HepG2 (cell line): ENCODE measurements at regions not wholly inside any gene's neighbourhood (a gene's known extent, or its start where the extent isn't known, plus 50 kb on each side); places are given as distances from the start of the nearest gene placed in this dataset.

Source experiments
- ATAC-seq: fragments of 200-7000 bp; cut with Tn5 transposase; 3 replicates; pipeline ENCODE4 v1.9.1; 2020; ENCODE audit warnings: mild to moderate bottlenecking, moderate library complexity
- BruUV-seq: library from RNA; stranded (reverse); fragments of 400-500 nt; replicated peaks from 2 replicates; lab custom pipeline; 2021; lab: Mats Ljungman, UMichigan
- CTCF ChIA-PET: fragments of 300-600 bp; formaldehyde crosslinking; extraction: SDS; loops from one replicate; lab custom pipeline; 2021; ENCODE audit warnings: low total read pairs, inconsistent platforms, low intra/inter-chr PET ratio; lab: Yijun Ruan, JAX
- POLR2A ChIA-PET: fragments of 350-600 bp; sonication (Branson Sonifier 250); formaldehyde crosslinking; loops from one replicate; lab custom pipeline; 2020; ENCODE audit warnings: antibody characterized with exemption, inconsistent platforms; lab: Yijun Ruan, JAX
- DNase-seq: peaks from one replicate; pipeline ENCODE4 v3.0.0-alpha.2; 2015; ENCODE audit warnings: low spot score
- FAIRE-seq: peaks from 3 replicates; lab custom pipeline; 2011; peaks lifted over from hg19 to GRCh38; lab: Jason Lieb, UNC
- H2AFZ ChIP-seq: one replicate; pipeline ENCODE4 v1.6.1; 2011; ENCODE audit warnings: low read length, inconsistent platforms
- H3K27ac ChIP-seq: fragments of 300-600 bp; 3 replicates; pipeline ENCODE4 v1.8.0; 2011; ENCODE audit warnings: mixed run types, mild to moderate bottlenecking, mixed read lengths, low read length, inconsistent platforms; ENCODE audit not compliant: insufficient read depth; ENCODE audit errors: extremely low read length
- H3K27me3 ChIP-seq, 2 experiments: fragments of 200-600 bp in 1 of 2; 2 replicates in 1 of 2; 3 replicates in 1 of 2; pipeline versions ENCODE4 v1.6.0 to v1.8.0; 2011; ENCODE audit warnings: low read length in 2 of 2, mild to moderate bottlenecking in 2 of 2, moderate library complexity in 2 of 2, inconsistent platforms in 1 of 2; ENCODE audit not compliant: insufficient read depth in 2 of 2, control insufficient read depth in 1 of 2
- H3K36me3 ChIP-seq, 2 experiments: fragments of 200-600 bp in 1 of 2; replicated peaks in 1 of 2; 2 replicates in 1 of 2; 3 replicates in 1 of 2; pipeline versions ENCODE4 v1.5.1 to v1.8.0; 2011; ENCODE audit warnings: low read length in 2 of 2, inconsistent platforms in 1 of 2; ENCODE audit not compliant: insufficient read depth in 2 of 2, control insufficient read depth in 1 of 2
- H3K4me1 ChIP-seq: 2 replicates; pipeline ENCODE4 v1.5.1; 2012; ENCODE audit warnings: low read length, inconsistent platforms; ENCODE audit not compliant: insufficient read depth
- H3K4me2 ChIP-seq: 2 replicates; pipeline ENCODE4 v1.6.0; 2011; ENCODE audit warnings: low read depth, low read length, inconsistent platforms
- H3K4me3 ChIP-seq, 3 experiments: fragments of 200-600 bp in 1 of 3; sonication (generic), shearing (Covaris generic) in 1 of 3; replicated peaks in 1 of 3; 2 replicates each; pipeline ENCODE4 v1.5.1; 2011 to 2016; ENCODE audit warnings: low read length in 3 of 3, inconsistent platforms in 2 of 3, low read depth in 2 of 3, mild to moderate bottlenecking in 2 of 3, control low read depth in 1 of 3, mixed read lengths in 1 of 3; ENCODE audit not compliant: insufficient read depth in 1 of 3
- H3K79me2 ChIP-seq: one replicate; pipeline ENCODE4 v1.6.1; 2011; ENCODE audit warnings: low read length, inconsistent platforms; ENCODE audit not compliant: insufficient read depth
- H3K9ac ChIP-seq: 2 replicates; pipeline ENCODE4 v1.6.0; 2011; ENCODE audit warnings: mild to moderate bottlenecking, low read depth, low read length, inconsistent platforms; ENCODE audit not compliant: insufficient read depth
- H3K9me3 ChIP-seq: 2 replicates; pipeline ENCODE4 v1.5.1; 2012; ENCODE audit warnings: mild to moderate bottlenecking, low read length
- H4K20me1 ChIP-seq: 2 replicates; pipeline ENCODE4 v1.6.0; 2011; ENCODE audit warnings: inconsistent platforms, mild to moderate bottlenecking, low read length, moderate library complexity; ENCODE audit not compliant: insufficient read depth
- KAT8 ChIP-seq: IDR thresholded peaks from 2 replicates; pipeline ENCODE4 v1.6.1; 2016; ENCODE audit warnings: missing genetic modification reagents, missing compliant biosample characterization
- PAF1 ChIP-seq: IDR thresholded peaks from 2 replicates; pipeline ENCODE4 v1.6.1; 2016; ENCODE audit warnings: missing genetic modification reagents, missing compliant biosample characterization
- ZNF383 ChIP-seq: sonication (generic); formaldehyde crosslinking; IDR thresholded peaks from 2 replicates; pipeline ENCODE4 v1.4.0; 2020; ENCODE audit warnings: missing genetic modification reagents, mild to moderate bottlenecking, borderline replicate concordance
- ZNF672 ChIP-seq: sonication (generic); formaldehyde crosslinking; IDR thresholded peaks from 2 replicates; pipeline ENCODE4 v1.8.1; 2022; ENCODE audit warnings: missing genetic modification reagents
- WGBS: methylation state at CpG from one replicate; pipeline ENCODE4 v1.1.6; 2017; ENCODE audit warnings: low lambda C conversion rate; 5-methylcytosine and 5-hydroxymethylcytosine counted together
- in situ Hi-C: cut with HindIII; loops from 2 replicates; pipeline ENCODE4 v1.10.0; 2017; ENCODE audit warnings: low pct_unique_long_range_greater_than_20kb; ENCODE audit not compliant: extremely low pct_ligation_motif_present
- intact Hi-C: fragments of 100-400 bp; cut with micrococcal nuclease; formaldehyde crosslinking; loops from one replicate; pipeline ENCODE4 v1.10.0; 2022; ENCODE audit not compliant: unreplicated experiment
- TF ChIP-seq, protein P1 (sequence below): sonication (generic); formaldehyde crosslinking; IDR thresholded peaks from 2 replicates; pipeline ENCODE4 v1.8.0; 2022; ENCODE audit warnings: mild to moderate bottlenecking, missing genetic modification reagents

DNA sequence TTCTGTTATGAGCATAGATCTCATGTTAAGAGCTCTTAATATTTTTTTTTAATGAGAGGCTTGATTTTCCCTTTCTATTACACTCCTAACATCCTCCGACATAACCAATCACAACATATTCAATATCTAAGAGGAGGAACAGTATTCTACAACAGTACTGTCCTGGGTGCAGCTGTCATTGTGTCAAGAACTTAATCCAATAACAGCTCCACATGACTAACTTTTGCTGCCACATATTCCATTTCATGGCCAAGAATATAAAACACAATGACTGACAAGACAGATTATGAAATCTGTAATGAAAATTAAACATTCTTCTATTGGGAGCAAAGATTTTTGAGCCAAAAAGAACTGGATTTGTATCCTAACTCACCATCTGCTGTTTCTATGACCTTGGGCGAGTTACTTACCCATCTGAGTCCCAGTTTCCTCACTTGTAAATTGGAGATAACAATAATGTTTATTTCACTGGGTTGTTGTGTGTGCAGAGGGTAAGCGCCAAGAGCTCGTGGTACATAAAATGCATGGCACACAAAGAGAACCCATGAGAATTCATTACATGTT lies 405.6 kb downstream of the SPRY1 start (continued):
- no peak for TF ChIP-seq PAF1
- TF ChIP-seq KAT8 (CRISPR knock-in tag) = no peak

- intact Hi-C loops = no loop called here
- in situ Hi-C loops = no loop called here
- no peak for FAIRE-seq
Measured at GRCh38 chr4:123802933-123803332, 406.3 kb downstream of the SPRY1 start.

DNA sequence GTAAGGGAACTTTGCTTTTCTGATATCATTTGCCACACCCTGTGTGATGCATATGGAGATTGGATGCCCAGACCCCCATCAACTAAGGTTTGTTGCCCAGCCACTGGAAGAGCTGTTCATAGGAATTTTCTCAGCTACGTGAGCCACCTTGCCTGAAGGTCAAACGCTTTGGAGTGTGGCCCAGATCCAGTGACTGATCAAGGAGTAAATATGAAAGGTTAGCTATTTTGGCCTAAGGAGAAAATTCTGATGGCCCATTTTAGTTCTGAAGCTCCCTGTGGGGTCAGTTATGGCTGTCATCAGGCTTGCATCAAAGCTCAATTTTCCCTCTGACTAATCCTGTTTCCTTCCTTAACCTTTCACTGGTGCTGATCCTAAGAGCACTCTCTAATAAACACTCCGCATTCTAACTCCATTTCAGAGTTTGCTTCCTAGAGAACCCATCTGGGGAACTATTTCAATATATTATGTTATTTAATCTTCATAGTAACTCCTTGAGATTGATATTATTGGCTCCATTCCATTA lies 407.7 kb downstream of the SPRY1 start:
- no peak for DNase-seq
- H2AFZ ChIP-seq = no peak overlapping the region
- no peak overlapping the region for H3K9ac ChIP-seq
- no peak overlapping the region for H3K4me3 ChIP-seq
- no peak overlapping the region for H3K27ac ChIP-seq
- intact Hi-C loops (no loop called here), in situ Hi-C loops (no loop called here)
- 89% methylated on average over 3 of the region's 3 CpGs for WGBS
- H3K4me2 ChIP-seq = no peak overlapping the region
- H3K9me3 ChIP-seq = no peaks in the 10 kb centered on the region
- H3K36me3 ChIP-seq = no peaks in the 10 kb centered on the region
- no peaks in the 10 kb centered on the region for H4K20me1 ChIP-seq
- no peak for FAIRE-seq
- ChIA-PET CTCF (no interaction called here), POLR2A (no interaction called here)
- TF ChIP-seq, protein P1, sequence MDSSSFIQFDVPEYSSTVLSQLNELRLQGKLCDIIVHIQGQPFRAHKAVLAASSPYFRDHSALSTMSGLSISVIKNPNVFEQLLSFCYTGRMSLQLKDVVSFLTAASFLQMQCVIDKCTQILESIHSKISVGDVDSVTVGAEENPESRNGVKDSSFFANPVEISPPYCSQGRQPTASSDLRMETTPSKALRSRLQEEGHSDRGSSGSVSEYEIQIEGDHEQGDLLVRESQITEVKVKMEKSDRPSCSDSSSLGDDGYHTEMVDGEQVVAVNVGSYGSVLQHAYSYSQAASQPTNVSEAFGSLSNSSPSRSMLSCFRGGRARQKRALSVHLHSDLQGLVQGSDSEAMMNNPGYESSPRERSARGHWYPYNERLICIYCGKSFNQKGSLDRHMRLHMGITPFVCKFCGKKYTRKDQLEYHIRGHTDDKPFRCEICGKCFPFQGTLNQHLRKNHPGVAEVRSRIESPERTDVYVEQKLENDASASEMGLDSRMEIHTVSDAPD = no peak
- TF ChIP-seq ZNF383 (CRISPR knock-in tag) = no peak
- no peaks in the 10 kb centered on the region for H3K27me3 ChIP-seq
- no peak for ATAC-seq
- H3K4me1 ChIP-seq = peaks cover 8% of the 10 kb centered on the region
- no TSS peak for BruUV-seq
- no peaks in the 10 kb centered on the region for H3K79me2 ChIP-seq

More at GRCh38 chr4:123802933-123803332, 406.3 kb downstream of the SPRY1 start:
- H3K4me2 ChIP-seq = no peak overlapping the region
- peaks cover 8% of the 10 kb centered on the region for H3K4me1 ChIP-seq
- ChIA-PET POLR2A (no interaction called here), CTCF (no interaction called here)
- no peaks in the 10 kb centered on the region for H3K36me3 ChIP-seq
- H3K4me3 ChIP-seq = no peak overlapping the region
- no peaks in the 10 kb centered on the region for H3K9me3 ChIP-seq
- no peak overlapping the region for H3K9ac ChIP-seq
- WGBS = 45% methylated on average over 2 of the region's 2 CpGs
- no peak overlapping the region for H3K27ac ChIP-seq
- no peak overlapping the region for H2AFZ ChIP-seq
- no peak for TF ChIP-seq ZNF672 (CRISPR knock-in tag)
- BruUV-seq = no TSS peak
- H3K79me2 ChIP-seq = no peaks in the 10 kb centered on the region
- H4K20me1 ChIP-seq = no peaks in the 10 kb centered on the region
- no peak for ATAC-seq
- no peak for DNase-seq
- no peaks in the 10 kb centered on the region for H3K27me3 ChIP-seq
